H1 (cell line): ENCODE measurements at regions not wholly inside any gene's neighbourhood (a gene's known extent, or its start where the extent isn't known, plus 50 kb on each side); places are given as distances from the start of the nearest gene placed in this dataset.

Experiments
- ATF3 ChIP-seq: IDR thresholded peaks from 2 replicates; pipeline ENCODE4 v1.6.1; 2011; ENCODE audit warnings: low read depth, mild to moderate bottlenecking, low read length; ENCODE audit not compliant: insufficient read depth
- CBX8 ChIP-seq: fragments of 300-800, 300-1000 bp; sonication (generic); IDR thresholded peaks from 2 replicates; pipeline ENCODE4 v1.7.1; 2016; ENCODE audit warnings: low read depth, low read length, borderline replicate concordance
- CHD7 ChIP-seq: fragments of 300-600 bp; sonication (generic); IDR thresholded peaks from 2 replicates; pipeline ENCODE4 v1.7.1; 2012; ENCODE audit warnings: low read length, moderate library complexity, mild to moderate bottlenecking, inconsistent platforms; ENCODE audit not compliant: insufficient replicate concordance
- CTBP2 ChIP-seq: IDR thresholded peaks from 2 replicates; pipeline ENCODE4 v1.7.0; 2011; ENCODE audit warnings: borderline replicate concordance, mild to moderate bottlenecking, moderate library complexity, mixed read lengths, low read length; ENCODE audit not compliant: insufficient read depth, insufficient read length
- EP300 ChIP-seq, 2 experiments: IDR thresholded peaks; 1 replicate in 1 of 2; 2 replicates in 1 of 2; pipeline ENCODE4 v1.6.1; 2011 to 2012; ENCODE audit warnings: low read depth in 2 of 2, low read length in 2 of 2, mild to moderate bottlenecking in 2 of 2, borderline replicate concordance in 1 of 2, inconsistent platforms in 1 of 2, moderate library complexity in 1 of 2
- KDM4A ChIP-seq: IDR thresholded peaks from one replicate; pipeline ENCODE4 v1.7.1; 2012; ENCODE audit warnings: low read depth, mild to moderate bottlenecking, moderate library complexity, low read length, inconsistent platforms; ENCODE audit not compliant: severe bottlenecking
- SAP30 ChIP-seq: fragments of 300-600 bp; sonication (generic); IDR thresholded peaks from 2 replicates; pipeline ENCODE4 v1.7.1; 2012; ENCODE audit warnings: low read length, moderate library complexity, mild to moderate bottlenecking, inconsistent platforms; ENCODE audit not compliant: insufficient read depth, insufficient replicate concordance
- SP4 ChIP-seq: IDR thresholded peaks from 2 replicates; pipeline ENCODE4 v1.6.1; 2012; ENCODE audit warnings: low read length, inconsistent platforms
- SRF ChIP-seq: IDR thresholded peaks from 2 replicates; pipeline ENCODE4 v1.6.1; 2011; ENCODE audit warnings: mild to moderate bottlenecking, low read depth, low read length, moderate library complexity
- TAF1 ChIP-seq: IDR thresholded peaks from 2 replicates; pipeline ENCODE4 v1.6.1; 2011; ENCODE audit warnings: mild to moderate bottlenecking, low read depth, low read length

GRCh38 chr10:32132357-32132946, 76.2 kb upstream of the KIF5B start (continued):
- no peak for TF ChIP-seq CHD7
- TF ChIP-seq EP300 (IDR thresholded peaks at IDR 0.05; ENCODE audit: borderline replicate concordance in 1 of 2, low read depth in 2 of 2, low read length in 2 of 2): no peak
- no peak for TF ChIP-seq TAF1
- TF ChIP-seq KDM4A: no peak
- no peak for TF ChIP-seq CTBP2
- no peak for TF ChIP-seq SAP30
- TF ChIP-seq CBX8: no peak
- TF ChIP-seq SRF: no peak
- no peak for TF ChIP-seq ATF3
- TF ChIP-seq SP4: no peak
- TF ChIP-seq, all 59 proteins: peak for 0
